H9 (cell line): ENCODE measurements at regions not wholly inside any gene's neighbourhood (a gene's known extent, or its start where the extent isn't known, plus 50 kb on each side); places are given as distances from the start of the nearest gene placed in this dataset.

Experiments
- DNase-seq: peaks from one replicate; pipeline ENCODE4 v3.0.0-alpha.2; 2017
- H2AFZ ChIP-seq: one replicate; pipeline ENCODE4 v1.6.1; 2013; ENCODE audit warnings: mild to moderate bottlenecking, low read length, control low read depth, moderate library complexity
- H2AK5ac ChIP-seq: 2 replicates; pipeline ENCODE4 v1.6.1; 2013; ENCODE audit warnings: low read length, control low read depth, mixed read lengths; ENCODE audit not compliant: insufficient read length
- H2BK120ac ChIP-seq: one replicate; pipeline ENCODE4 v1.6.1; 2013; ENCODE audit warnings: low read depth, mild to moderate bottlenecking, low read length, control low read depth, inconsistent platforms; ENCODE audit not compliant: poor library complexity, severe bottlenecking
- H2BK12ac ChIP-seq: 2 replicates; pipeline ENCODE4 v1.6.1; 2013; ENCODE audit warnings: low read length, control low read depth, mixed read lengths, low read depth; ENCODE audit not compliant: insufficient read length
- H2BK15ac ChIP-seq: 2 replicates; pipeline ENCODE4 v1.6.1; 2013; ENCODE audit warnings: low read depth, low read length, control low read depth
- H2BK20ac ChIP-seq: one replicate; pipeline ENCODE4 v1.6.1; 2013; ENCODE audit warnings: low read depth, mild to moderate bottlenecking, low read length, control low read depth, inconsistent platforms; ENCODE audit not compliant: poor library complexity, severe bottlenecking
- H2BK5ac ChIP-seq: 2 replicates; pipeline ENCODE4 v1.6.1; 2013; ENCODE audit warnings: low read length, control low read depth, mixed read lengths; ENCODE audit not compliant: insufficient read length
- H3K14ac ChIP-seq: 2 replicates; pipeline ENCODE4 v1.6.1; 2013; ENCODE audit warnings: low read length, control low read depth; ENCODE audit not compliant: insufficient read depth
- H3K18ac ChIP-seq: 2 replicates; pipeline ENCODE4 v1.6.1; 2013; ENCODE audit warnings: low read depth, mild to moderate bottlenecking, mixed read lengths, low read length, control low read depth; ENCODE audit not compliant: insufficient read length
- H3K23ac ChIP-seq: 2 replicates; pipeline ENCODE4 v1.6.1; 2013; ENCODE audit warnings: low read length, control low read depth, mixed read lengths, low read depth; ENCODE audit not compliant: insufficient read length
- H3K23me2 ChIP-seq: 2 replicates; pipeline ENCODE4 v1.6.1; 2013; ENCODE audit warnings: low read depth, mild to moderate bottlenecking, mixed read lengths, low read length, control low read depth; ENCODE audit not compliant: insufficient read length, poor library complexity, severe bottlenecking
- H3K27ac ChIP-seq: 2 replicates; pipeline ENCODE4 v1.5.1; 2013; ENCODE audit warnings: low read length, control low read depth, mixed read lengths, low read depth; ENCODE audit not compliant: insufficient read length
- H3K27me3 ChIP-seq: 2 replicates; pipeline ENCODE4 v1.6.1; 2013; ENCODE audit warnings: low read length, control low read depth, inconsistent platforms; ENCODE audit not compliant: insufficient read depth
- H3K4ac ChIP-seq: 2 replicates; pipeline ENCODE4 v1.6.1; 2013; ENCODE audit warnings: low read depth, mild to moderate bottlenecking, control low read depth, inconsistent platforms, low read length, moderate library complexity
- H3K4me1 ChIP-seq: 2 replicates; pipeline ENCODE4 v1.6.1; 2013; ENCODE audit warnings: low read length, control low read depth, inconsistent platforms; ENCODE audit not compliant: insufficient read depth
- H3K4me2 ChIP-seq: 2 replicates; pipeline ENCODE4 v1.6.1; 2013; ENCODE audit warnings: low read length, control low read depth, mixed read lengths; ENCODE audit not compliant: insufficient read length, insufficient read depth
- H3K56ac ChIP-seq: 2 replicates; pipeline ENCODE4 v1.6.1; 2013; ENCODE audit warnings: low read depth, mild to moderate bottlenecking, mixed read lengths, low read length, control low read depth; ENCODE audit not compliant: insufficient read length
- H3K79me1 ChIP-seq: 2 replicates; pipeline ENCODE4 v1.6.1; 2013; ENCODE audit warnings: low read depth, mild to moderate bottlenecking, moderate library complexity, low read length, control low read depth, inconsistent platforms; ENCODE audit not compliant: insufficient read depth, poor library complexity, severe bottlenecking
- H3K79me2 ChIP-seq: 2 replicates; pipeline ENCODE4 v1.6.1; 2013; ENCODE audit warnings: low read length, control low read depth, inconsistent platforms; ENCODE audit not compliant: insufficient read depth
- H3K9ac ChIP-seq: 2 replicates; pipeline ENCODE4 v1.6.1; 2013; ENCODE audit warnings: low read length, control low read depth, mixed read lengths; ENCODE audit not compliant: insufficient read length; ENCODE audit errors: extremely low read depth
- H3K9me3 ChIP-seq: one replicate; pipeline ENCODE4 v1.6.1; 2013; ENCODE audit warnings: low read depth, low read length, inconsistent platforms; ENCODE audit not compliant: control insufficient read depth
- H3T11ph ChIP-seq: one replicate; pipeline ENCODE4 v1.6.1; 2013; ENCODE audit warnings: mild to moderate bottlenecking, low read length, control low read depth, inconsistent platforms
- H4K20me1 ChIP-seq: one replicate; pipeline ENCODE4 v1.6.1; 2013; ENCODE audit not compliant: control insufficient read depth, insufficient read length, insufficient read depth
- H4K5ac ChIP-seq: 2 replicates; pipeline ENCODE4 v1.6.1; 2013; ENCODE audit warnings: low read depth, mild to moderate bottlenecking, mixed read lengths, low read length, control low read depth; ENCODE audit not compliant: insufficient read length
- H4K8ac ChIP-seq: replicated peaks from 2 replicates; pipeline ENCODE4 v1.6.1; 2013; ENCODE audit warnings: low read length, control low read depth, mixed read lengths, low read depth; ENCODE audit not compliant: insufficient read length
- H4K91ac ChIP-seq: 2 replicates; pipeline ENCODE4 v1.6.1; 2013; ENCODE audit warnings: low read depth, mild to moderate bottlenecking, moderate library complexity, mixed read lengths, low read length, control low read depth; ENCODE audit not compliant: insufficient read length
- H3K27ac Mint-ChIP-seq, 3 experiments: 2 replicates in 2 of 3; 3 replicates in 1 of 3; pipeline ENCODE4 v1.8.0; 2020 to 2021; ENCODE audit warnings: mixed read lengths in 3 of 3, mild to moderate bottlenecking in 1 of 3, moderate library complexity in 1 of 3
- H3K27me3 Mint-ChIP-seq: 2 replicates; pipeline ENCODE4 v1.8.0; 2021; ENCODE audit warnings: low read depth, mild to moderate bottlenecking, moderate library complexity, mixed read lengths
- H3K36me3 Mint-ChIP-seq, 3 experiments: 2 replicates in 2 of 3; 3 replicates in 1 of 3; pipeline ENCODE4 v1.8.0; 2020 to 2021; ENCODE audit warnings: low read depth in 3 of 3, mixed read lengths in 3 of 3; ENCODE audit not compliant: insufficient read depth in 1 of 3
- H3K4me1 Mint-ChIP-seq, 2 experiments: 2 replicates each; pipeline ENCODE4 v1.8.0; 2020; ENCODE audit warnings: mixed read lengths in 2 of 2
- H3K4me3 Mint-ChIP-seq, 2 experiments: 2 replicates in 1 of 2; 3 replicates in 1 of 2; pipeline ENCODE4 v1.8.0; 2020 to 2021; ENCODE audit warnings: mild to moderate bottlenecking in 2 of 2, mixed read lengths in 2 of 2, moderate library complexity in 1 of 2
- H3K9me3 Mint-ChIP-seq, 2 experiments: 2 replicates in 1 of 2; 3 replicates in 1 of 2; pipeline ENCODE4 v1.8.0; 2020; ENCODE audit warnings: mild to moderate bottlenecking in 2 of 2, mixed read lengths in 2 of 2, moderate library complexity in 1 of 2
- CTCF ChIP-seq: fragments of 200-600 bp; sonication (generic); conservative IDR thresholded peaks from 3 replicates; pipeline ENCODE4 v1.8.0; 2021; ENCODE audit warnings: antibody characterized with exemption, mild to moderate bottlenecking
- WGBS: extraction: QIAGEN DNeasy Blood & Tissue Kit; methylation state at CpG from one replicate; pipeline ENCODE4 v1.1.7; 2013; ENCODE audit warnings: missing lambda C conversion rate, low lambda C conversion rate, mixed read lengths; ENCODE audit not compliant: insufficient read length; ENCODE audit errors: extremely low coverage; 5-methylcytosine and 5-hydroxymethylcytosine counted together

GRCh38 chr5:144638787-144639186 is 468.1 kb downstream of the KCTD16 start:
- H3K23ac ChIP-seq, result no peak overlapping the region
- no peaks in the 10 kb centered on the region for H3K23me2 ChIP-seq
- no peak overlapping the region for H2BK5ac ChIP-seq
- H4K5ac ChIP-seq, result no peak overlapping the region
- no peaks in the 10 kb centered on the region for H3K79me1 ChIP-seq
- Mint-ChIP-seq H3K9me3 (peaks cover 23 to 25% of the 10 kb centered on the region in 2 experiments), H3K36me3 (peaks cover 5 to 23% (median 5%) of the 10 kb centered on the region in 3 experiments), H3K4me3 (no peak overlapping the region), H3K27me3 (peaks cover 13% of the 10 kb centered on the region), H3K4me1 (no peaks in the 10 kb centered on the region), H3K27ac (no peak overlapping the region)
- H3K4me2 ChIP-seq, result no peak overlapping the region
- no peak overlapping the region for H4K8ac ChIP-seq
- H3K27me3 ChIP-seq, result no peaks in the 10 kb centered on the region
- no CpG with 5 or more reads among the region's 2 CpGs for WGBS
- H3K18ac ChIP-seq, result no peak overlapping the region
- H3K4me1 ChIP-seq, result no peaks in the 10 kb centered on the region
- no peak overlapping the region for H3T11ph ChIP-seq
- no peak overlapping the region for H2BK20ac ChIP-seq
- no peaks in the 10 kb centered on the region for H3K9me3 ChIP-seq
- no peak overlapping the region for H3K56ac ChIP-seq
- no peak for TF ChIP-seq CTCF
- no peak overlapping the region for H3K4ac ChIP-seq
- H2BK12ac ChIP-seq, result no peak overlapping the region
- no peak overlapping the region for H3K14ac ChIP-seq
- DNase-seq, result no peak
- no peak overlapping the region for H2AFZ ChIP-seq
- no peak overlapping the region for H3K27ac ChIP-seq
- H3K9ac ChIP-seq, result no peak overlapping the region
- no peak overlapping the region for H2BK15ac ChIP-seq
- no peaks in the 10 kb centered on the region for H4K20me1 ChIP-seq
- no peaks in the 10 kb centered on the region for H3K79me2 ChIP-seq
- no peak overlapping the region for H4K91ac ChIP-seq
- H2AK5ac ChIP-seq, result no peak overlapping the region
- H2BK120ac ChIP-seq, result no peak overlapping the region
